Testis (tissue), 2 donors: ENCODE measurements at regions not wholly inside any gene's neighbourhood (a gene's known extent, or its start where the extent isn't known, plus 50 kb on each side); places are given as distances from the start of the nearest gene placed in this dataset.

ENCODE experiments used
- DNase-seq: peaks from one replicate; pipeline ENCODE4 v3.0.0-alpha.2; 2019
- H3K27ac ChIP-seq, 2 donors: fragments of 200-600 bp; sonication (generic); one replicate each; pipeline ENCODE4 v1.5.1; 2019
- H3K27me3 ChIP-seq: fragments of 200-600 bp; sonication (generic); one replicate; pipeline ENCODE4 v1.5.1; 2019
- H3K36me3 ChIP-seq: fragments of 200-600 bp; sonication (generic); one replicate; pipeline ENCODE4 v1.5.1; 2017; ENCODE audit warnings: low read depth; ENCODE audit errors: missing control alignments
- H3K4me1 ChIP-seq: fragments of 200-600 bp; sonication (generic); one replicate; pipeline ENCODE4 v1.5.1; 2019
- H3K4me3 ChIP-seq, 2 donors: fragments of 200-600 bp; sonication (generic); one replicate each; pipeline ENCODE4 v1.5.1; 2017 to 2019
- H3K9me3 ChIP-seq: fragments of 200-600 bp; sonication (generic); one replicate; pipeline ENCODE4 v1.5.1; 2017
- CTCF ChIP-seq, 3 experiments: fragments of 450-650 bp in 2 of 3; fragments of 200-600 bp in 1 of 3; sonication (generic) in 1 of 3; IDR thresholded peaks; one replicate each; pipeline ENCODE4 v1.5.1; 2016 to 2019; ENCODE audit warnings: antibody characterized with exemption in 3 of 3, mild to moderate bottlenecking in 2 of 3, moderate library complexity in 1 of 3
- POLR2A ChIP-seq: fragments of 450-650 bp; IDR thresholded peaks from one replicate; pipeline ENCODE4 v1.6.1; 2017; ENCODE audit warnings: antibody characterized with exemption, mild to moderate bottlenecking, moderate library complexity
- WGBS, 2 donors: methylation state at CpG; one replicate each; pipeline ENCODE4 v1.1.5; 2018; 5-methylcytosine and 5-hydroxymethylcytosine counted together
- intact Hi-C: fragments of 100-400 bp; cut with DNase I; formaldehyde crosslinking; loops from one replicate; pipeline ENCODE4 v1.15.1; 2023; ENCODE audit warnings: low total_unique reads

GRCh38 chr1:204752688-204753040 lies 67.1 kb upstream of the LRRN2 start:
- intact Hi-C loops, result no loop called here
- Histone ChIP-seq H3K27me3 (no peaks in the 10 kb centered on the region), H3K36me3 (no peaks in the 10 kb centered on the region), H3K27ac (no peak overlapping the region), H3K9me3 (no peaks in the 10 kb centered on the region), H3K4me3 (no peak overlapping the region), H3K4me1 (no peaks in the 10 kb centered on the region)
- no peak for DNase-seq
- WGBS, 2 donors, result 69 to 80% methylated on average over 6 of the region's 6 CpGs
- TF ChIP-seq POLR2A (no peak), CTCF (IDR thresholded peaks at IDR 0.05) (no peak)

- WGBS, 2 donors, result 83 to 95% methylated on average over 6 of the region's 6 CpGs
- DNase-seq, result no peak
- Histone ChIP-seq H3K27ac (no peak overlapping the region), H3K27me3 (no peaks in the 10 kb centered on the region), H3K4me1 (no peaks in the 10 kb centered on the region), H3K36me3 (no peaks in the 10 kb centered on the region), H3K4me3 (no peak overlapping the region), H3K9me3 (no peaks in the 10 kb centered on the region)
- intact Hi-C loops, result no loop called here
- TF ChIP-seq POLR2A (no peak), CTCF (IDR thresholded peaks at IDR 0.05) (no peak)
These were observed 69.3 kb upstream of the LRRN2 start for GRCh38 chr1:204754821-204755220.

- no peaks in the 10 kb centered on the region for H3K9me3 ChIP-seq
- WGBS, 2 donors, result 92 to 100% methylated on average over 4 to 7 of the region's 7 CpGs
- no peak for TF ChIP-seq CTCF (IDR thresholded peaks at IDR 0.05)
- no peak for TF ChIP-seq POLR2A
- no peaks in the 10 kb centered on the region for H3K4me1 ChIP-seq
- H3K4me3 ChIP-seq, result no peak overlapping the region
- H3K27me3 ChIP-seq, result no peaks in the 10 kb centered on the region
- DNase-seq, result no peak
- H3K27ac ChIP-seq, result no peak overlapping the region
- intact Hi-C loops, result no loop called here
- H3K36me3 ChIP-seq, result no peaks in the 10 kb centered on the region
These were observed 70.8 kb upstream of the LRRN2 start for GRCh38 chr1:204756349-204756748.

GRCh38 chr1:204756811-204757210 lies 71.3 kb upstream of the LRRN2 start:
- Histone ChIP-seq H3K27me3 (no peaks in the 10 kb centered on the region), H3K27ac (no peak overlapping the region), H3K36me3 (no peaks in the 10 kb centered on the region), H3K4me3 (no peak overlapping the region), H3K9me3 (no peaks in the 10 kb centered on the region), H3K4me1 (no peaks in the 10 kb centered on the region)
- TF ChIP-seq POLR2A (no peak), CTCF (IDR thresholded peaks at IDR 0.05) (no peak)
- DNase-seq, result no peak
- 64 to 80% methylated on average over 1 of the region's 1 CpG for WGBS, 2 donors
- intact Hi-C loops, result no loop called here

GRCh38 chr1:204758601-204759000 lies 73.1 kb upstream of the LRRN2 start:
- Histone ChIP-seq H3K4me1 (no peaks in the 10 kb centered on the region), H3K4me3 (no peak overlapping the region), H3K9me3 (no peaks in the 10 kb centered on the region), H3K36me3 (no peaks in the 10 kb centered on the region), H3K27ac (no peak overlapping the region), H3K27me3 (no peaks in the 10 kb centered on the region)
- TF ChIP-seq CTCF (IDR thresholded peaks at IDR 0.05) (no peak), POLR2A (no peak)
- WGBS, 2 donors, result 77 to 84% methylated on average over 2 of the region's 2 CpGs
- intact Hi-C loops, result no loop called here
- DNase-seq, result no peak
